ENCODE measurements at regions not wholly inside any gene's neighbourhood (a gene's known extent, or its start where the extent isn't known, plus 50 kb on each side); places are given as distances from the start of the nearest gene placed in this dataset.

DNA sequence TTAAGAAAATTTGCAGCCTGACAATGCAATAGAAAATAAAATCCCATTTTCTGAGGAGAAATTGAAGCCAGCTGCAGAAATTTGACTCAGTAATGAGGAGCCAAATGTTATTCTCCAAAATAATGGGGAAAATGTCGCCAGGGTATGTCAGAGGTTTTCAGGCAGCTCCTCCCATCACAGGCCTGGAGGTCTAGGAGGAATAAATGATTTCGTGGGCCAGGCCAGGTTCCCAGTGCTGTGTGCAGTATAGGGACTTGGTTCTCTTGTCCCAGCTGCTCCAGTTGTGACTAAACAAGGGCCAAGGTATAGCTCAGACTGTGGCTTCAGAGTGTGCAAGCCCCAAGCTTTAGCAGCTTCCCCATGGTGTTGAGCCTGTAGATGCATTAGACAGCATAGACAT, 1240.8 kb upstream of the ADGRB3 start:
- DNase-seq (ENCODE audit: low spot score) = no peak

DNA sequence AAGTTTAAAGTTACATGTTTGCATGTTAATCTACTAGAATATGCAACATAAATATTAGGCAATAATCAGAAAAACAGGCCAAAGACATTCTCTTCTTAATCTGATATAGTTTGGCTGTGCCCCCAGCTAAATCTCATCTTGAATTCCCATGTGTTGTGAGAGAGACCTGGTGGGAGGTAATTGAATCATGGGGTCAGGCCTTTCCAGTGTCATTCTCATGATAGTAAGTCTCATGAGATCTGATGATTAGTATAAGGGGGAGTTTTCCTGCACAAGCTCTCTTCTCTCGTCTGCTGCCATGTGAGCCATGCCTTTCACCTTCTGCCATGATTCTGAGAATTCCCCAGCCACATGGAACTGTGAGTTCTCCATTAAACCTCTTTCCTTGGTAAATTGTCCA, 1241.7 kb upstream of the ADGRB3 start:
- no peak for DNase-seq (ENCODE audit: low spot score)

DNA sequence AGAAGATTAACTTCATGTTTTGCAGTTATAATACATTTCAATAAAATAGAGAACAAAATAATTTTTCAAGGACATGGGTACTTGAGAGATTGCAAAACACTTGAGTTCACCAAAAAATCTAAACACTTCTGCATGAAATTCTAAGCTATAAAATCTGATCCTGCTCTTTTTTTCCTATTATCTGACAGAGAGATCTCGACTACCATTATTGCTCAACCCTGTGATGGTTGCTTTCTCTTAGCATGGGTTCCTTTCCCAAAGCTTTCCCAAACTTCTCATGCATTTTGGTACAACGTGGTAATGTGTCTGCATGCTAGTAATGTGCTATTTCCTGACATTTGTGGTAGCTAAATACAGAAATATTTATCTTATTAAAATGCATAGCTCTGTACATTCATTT, 1243.1 kb upstream of the ADGRB3 start:
- DNase-seq (ENCODE audit: low spot score) = no peak

DNA sequence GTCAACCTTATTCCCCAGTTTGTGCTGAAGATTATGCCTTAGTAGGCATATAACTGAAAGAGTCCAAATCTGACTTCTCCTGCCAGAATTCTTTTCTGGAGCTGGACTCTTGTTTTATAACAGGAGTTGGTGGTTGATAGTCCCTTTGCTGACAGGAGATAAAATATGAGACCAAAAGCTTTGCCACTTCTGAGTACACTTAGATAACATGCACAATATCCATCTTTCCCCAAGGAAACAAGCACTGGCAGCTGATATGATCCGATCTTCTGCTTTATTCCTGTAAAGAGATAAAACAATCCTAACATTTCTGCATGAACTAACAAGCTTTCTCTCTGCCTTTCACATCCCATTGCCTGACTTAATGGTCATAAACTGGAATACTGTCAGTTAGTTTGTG, 1265.4 kb upstream of the ADGRB3 start:
- no peak for DNase-seq (ENCODE audit: low spot score)

DNA sequence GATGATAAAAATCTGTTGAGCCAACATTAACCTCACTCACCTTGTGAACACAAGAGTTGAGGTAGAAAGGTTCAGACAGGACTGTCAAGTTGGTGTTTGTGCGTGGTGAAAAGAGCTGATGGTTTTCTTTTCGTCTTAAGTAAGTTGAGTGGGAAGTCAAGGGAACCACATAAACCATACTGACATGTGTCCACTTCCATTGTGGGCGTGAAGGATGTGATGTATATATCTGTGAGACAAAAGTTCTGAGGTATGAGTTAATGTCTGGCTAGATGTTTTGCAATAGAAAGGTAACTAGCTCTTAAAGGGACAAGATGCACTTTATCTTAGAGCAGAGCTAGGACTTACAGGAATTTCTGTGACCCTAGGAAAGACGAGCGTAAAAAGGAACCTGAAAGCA, 1272.1 kb upstream of the ADGRB3 start:
- DNase-seq (ENCODE audit: low spot score) = no peak

DNA sequence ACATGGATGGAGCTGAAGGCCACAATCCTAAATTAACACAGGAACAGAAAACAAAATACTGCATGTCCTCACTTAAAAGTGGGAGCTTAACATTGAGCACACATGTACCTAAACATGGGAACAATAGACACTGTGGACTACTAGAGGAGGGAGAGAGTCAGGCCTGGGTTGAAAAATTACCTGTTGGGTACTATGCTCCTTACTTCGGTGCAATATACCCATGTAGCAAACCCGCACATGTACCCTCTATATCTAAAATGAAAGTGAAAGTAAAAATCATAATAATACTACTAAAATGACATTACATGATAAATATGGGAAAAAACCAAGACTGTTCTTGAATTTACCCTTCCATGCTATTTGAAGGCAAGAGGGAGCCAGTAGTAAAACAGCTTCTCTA, 1273.8 kb upstream of the ADGRB3 start:
- no peak for DNase-seq (ENCODE audit: low spot score)

DNA sequence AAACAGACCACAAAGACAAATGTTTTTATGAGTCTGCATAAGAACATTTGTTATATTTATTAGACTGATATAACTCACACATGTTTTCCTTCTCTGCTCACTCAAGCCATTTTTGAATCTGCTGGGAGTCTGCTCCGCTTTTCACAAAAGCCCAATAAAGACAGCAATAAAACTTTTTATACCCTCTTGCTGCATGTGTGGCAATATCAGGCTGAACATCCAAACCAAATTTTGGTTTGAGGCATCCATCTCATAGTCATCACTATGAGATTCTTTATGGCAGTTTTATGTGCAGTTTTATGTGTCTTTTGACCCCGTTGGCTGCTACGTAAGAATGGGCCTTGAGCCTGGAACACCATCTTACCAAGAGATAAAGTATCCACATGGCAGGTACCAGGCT, 1276.8 kb upstream of the ADGRB3 start:
- DNase-seq (ENCODE audit: low spot score) = no peak

DNA sequence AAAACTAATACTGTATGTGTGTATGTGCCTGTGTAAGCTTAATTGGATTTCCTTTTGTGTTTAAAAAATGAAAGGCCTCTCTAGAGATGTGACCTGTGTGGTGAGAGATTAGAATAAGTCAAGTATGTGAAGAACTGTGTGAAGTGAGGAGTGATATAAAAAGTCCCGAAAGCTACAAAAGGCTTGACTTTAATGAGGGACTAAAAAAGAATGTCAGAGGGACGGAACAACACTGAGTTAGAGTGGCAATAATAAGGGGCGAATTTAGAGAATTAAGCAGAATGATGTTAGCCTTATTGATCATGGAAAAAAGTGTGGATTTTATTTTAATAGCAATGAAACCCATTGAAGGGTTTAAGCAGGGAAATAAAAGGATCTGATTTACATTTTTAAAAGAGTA, 1281.2 kb upstream of the ADGRB3 start:
- no peak for DNase-seq (ENCODE audit: low spot score)

DNA sequence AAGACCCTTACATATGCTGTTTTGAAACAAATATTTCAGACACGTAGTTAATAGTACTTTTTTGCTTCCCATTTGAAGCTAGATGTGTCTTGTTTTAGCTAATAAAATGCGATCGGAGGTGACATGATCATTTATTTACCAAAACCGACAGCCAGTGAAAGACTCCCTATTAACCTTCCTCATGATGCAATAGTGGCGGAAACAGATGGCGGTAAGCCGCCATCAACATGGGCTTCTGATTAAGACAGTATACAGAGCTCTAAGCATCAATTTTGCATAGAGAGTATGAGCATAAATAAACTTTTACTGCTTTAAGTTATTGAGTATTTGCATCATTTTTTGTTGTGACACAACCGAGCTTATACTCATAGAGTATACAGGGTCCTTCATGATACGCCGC, 1282.4 kb upstream of the ADGRB3 start:
- no peak for DNase-seq (ENCODE audit: low spot score)

DNA sequence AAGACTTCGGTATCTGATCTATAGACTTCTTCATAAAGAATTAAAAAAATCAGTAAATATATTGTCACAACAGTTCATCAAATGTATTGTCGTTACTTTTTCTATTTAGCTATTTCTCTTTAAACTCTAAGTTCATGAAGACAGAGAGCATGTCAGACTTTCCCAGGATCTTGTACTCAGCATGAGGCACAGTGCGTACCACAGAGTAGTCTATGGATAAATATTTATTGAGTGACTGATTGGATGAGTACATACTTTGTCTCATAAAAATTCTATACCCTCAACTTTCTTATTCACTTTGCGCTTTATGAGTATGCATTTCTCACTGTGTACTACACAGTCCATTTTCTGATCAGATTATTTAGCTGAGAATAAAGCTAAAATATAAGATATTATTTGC, 1284.4 kb upstream of the ADGRB3 start:
- no peak for DNase-seq (ENCODE audit: low spot score)

DNA sequence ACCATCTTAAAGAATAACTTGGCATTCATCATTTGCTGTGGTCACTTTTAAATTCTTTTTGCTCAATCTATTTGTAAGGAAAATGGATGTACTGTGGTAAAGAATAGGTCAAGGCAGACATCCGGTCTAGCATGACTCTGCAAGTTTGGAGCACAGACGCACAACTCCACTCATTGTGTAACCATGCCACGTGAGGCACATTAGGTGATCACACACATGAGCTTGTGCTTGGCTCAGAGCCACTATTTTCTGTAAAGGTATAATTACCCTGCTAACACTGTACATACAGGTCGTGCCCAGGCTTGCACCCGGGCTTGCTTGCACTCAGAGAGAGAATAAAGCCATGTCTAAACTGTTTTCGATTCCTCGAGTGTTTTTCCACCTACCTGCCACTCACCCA, 1289.1 kb upstream of the ADGRB3 start:
- DNase-seq (ENCODE audit: low spot score) = no peak

DNA sequence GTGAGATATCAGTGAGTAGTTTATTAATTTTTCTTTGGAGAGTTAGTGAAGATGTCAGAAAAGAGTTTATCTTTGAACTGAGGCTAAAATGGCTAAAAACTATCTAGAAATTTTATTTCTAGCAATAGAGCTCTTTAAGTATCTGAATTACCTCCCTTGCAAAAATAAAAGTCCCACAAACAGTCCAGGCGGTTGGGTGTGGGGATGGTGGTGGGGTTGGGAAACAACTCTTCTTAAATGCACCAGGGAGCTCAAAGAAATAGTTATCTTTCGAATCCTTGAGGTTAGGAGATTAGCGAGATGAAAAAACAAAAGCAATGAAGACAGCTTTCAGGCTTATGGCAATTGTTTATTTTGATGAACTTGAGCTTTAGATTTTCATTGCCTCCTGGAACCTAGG, 1299.1 kb upstream of the ADGRB3 start:
- no peak for DNase-seq (ENCODE audit: low spot score)

DNA sequence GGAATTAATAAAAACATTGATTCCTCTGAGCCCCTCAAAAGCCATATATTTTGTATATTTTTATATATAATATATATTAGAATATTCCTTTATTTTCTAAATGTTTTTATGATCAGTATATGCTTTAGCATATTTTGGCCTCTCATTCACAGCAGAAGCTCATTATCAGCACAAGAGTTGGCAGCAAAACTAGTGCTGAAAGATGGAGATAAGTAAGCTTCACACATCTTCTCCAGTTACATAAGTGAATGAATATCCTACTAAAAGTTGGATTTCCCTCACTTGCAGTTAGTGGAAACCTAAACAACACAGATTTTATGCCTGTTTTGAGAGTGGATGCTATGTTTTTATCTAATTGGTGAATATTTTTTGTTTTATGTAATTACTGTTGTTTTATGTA, 1303.8 kb upstream of the ADGRB3 start:
- DNase-seq (ENCODE audit: low spot score) = no peak

DNA sequence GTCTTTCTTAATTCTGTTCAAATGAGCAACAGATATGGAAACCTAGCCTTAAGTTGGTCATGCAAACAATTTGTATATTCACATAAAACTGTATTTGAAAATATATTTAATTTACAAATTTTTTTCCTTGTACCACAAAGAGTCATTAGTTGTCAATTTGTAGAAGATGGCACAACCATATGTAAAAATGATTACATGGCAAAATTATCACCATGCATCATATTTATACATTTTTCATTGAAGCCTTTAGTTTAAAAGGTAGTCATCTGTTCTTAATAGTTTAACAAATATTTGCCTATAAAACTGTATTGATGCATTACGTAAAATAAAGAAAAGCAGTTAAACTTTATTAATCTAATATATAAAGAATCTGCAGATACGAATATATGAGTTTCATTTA, 1306.8 kb upstream of the ADGRB3 start:
- no peak for DNase-seq (ENCODE audit: low spot score)

DNA sequence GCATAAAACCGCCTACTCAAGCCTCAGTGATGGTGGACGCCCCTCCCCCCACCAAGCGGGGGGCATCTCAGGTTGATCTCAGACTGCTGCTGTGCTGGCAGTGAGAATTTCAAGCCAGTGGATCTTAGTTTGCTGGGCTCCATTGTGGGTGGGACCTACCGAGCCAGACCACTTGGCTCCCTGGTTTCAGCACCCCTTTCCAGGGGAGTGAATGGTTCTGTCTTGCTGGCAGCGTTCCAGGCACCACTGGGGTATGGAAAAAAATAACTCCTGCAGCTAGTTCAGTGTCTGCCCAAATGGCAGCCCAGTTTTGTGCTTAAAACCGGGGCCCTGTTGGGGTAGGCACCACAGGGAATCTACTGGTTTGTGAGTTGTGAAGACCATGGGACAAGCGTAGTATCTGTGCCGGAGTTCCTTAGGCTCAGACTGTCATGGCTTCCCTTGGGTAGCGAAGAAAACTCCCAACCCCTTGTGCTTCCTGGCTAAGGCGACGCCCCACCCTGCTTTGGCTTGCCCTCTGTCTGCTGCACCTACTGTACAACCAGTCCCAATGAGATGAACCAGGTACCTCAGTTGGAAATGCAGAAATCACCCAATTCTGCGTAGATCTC, 1334.5 kb upstream of the ADGRB3 start:
- no peak for DNase-seq (ENCODE audit: low spot score)

DNA sequence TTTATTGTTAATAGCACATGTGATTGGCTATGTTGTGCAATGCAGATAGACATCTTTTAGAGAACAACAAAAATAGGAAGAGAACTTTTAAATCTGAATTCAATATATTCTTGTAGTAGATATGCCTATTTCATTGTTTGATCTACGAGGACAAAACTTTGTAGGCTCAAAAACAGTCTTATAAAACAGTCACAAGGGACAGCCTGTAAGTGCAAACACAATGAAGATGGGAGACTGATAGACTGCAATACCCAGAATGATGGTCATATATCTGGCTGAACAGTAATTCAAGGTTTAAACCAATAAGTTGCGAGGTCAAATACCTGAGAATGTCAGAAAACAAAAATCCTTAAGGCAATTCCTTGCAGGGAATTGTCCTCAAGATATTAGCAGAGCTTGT, 1342.9 kb upstream of the ADGRB3 start:
- no peak for DNase-seq (ENCODE audit: low spot score)

DNA sequence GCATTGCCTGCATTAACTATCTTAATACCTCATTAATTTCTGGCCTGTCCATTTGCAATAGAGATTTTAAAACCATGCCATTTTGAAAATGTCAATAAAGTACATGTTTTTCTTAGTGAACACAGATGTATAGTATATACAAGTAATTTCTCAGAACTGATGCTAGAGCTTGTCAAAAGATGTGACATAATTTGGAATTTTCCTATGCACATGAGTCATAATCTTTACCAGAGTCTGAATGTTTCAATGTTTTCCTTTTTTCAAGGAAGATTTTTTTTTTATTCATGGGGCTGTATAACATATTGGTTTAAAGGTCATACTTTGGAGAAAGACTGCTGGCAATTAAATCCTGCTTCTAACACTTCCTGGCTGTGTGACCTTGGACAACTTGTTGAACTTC, 1347.5 kb upstream of the ADGRB3 start:
- no peak for DNase-seq (ENCODE audit: low spot score)

DNA sequence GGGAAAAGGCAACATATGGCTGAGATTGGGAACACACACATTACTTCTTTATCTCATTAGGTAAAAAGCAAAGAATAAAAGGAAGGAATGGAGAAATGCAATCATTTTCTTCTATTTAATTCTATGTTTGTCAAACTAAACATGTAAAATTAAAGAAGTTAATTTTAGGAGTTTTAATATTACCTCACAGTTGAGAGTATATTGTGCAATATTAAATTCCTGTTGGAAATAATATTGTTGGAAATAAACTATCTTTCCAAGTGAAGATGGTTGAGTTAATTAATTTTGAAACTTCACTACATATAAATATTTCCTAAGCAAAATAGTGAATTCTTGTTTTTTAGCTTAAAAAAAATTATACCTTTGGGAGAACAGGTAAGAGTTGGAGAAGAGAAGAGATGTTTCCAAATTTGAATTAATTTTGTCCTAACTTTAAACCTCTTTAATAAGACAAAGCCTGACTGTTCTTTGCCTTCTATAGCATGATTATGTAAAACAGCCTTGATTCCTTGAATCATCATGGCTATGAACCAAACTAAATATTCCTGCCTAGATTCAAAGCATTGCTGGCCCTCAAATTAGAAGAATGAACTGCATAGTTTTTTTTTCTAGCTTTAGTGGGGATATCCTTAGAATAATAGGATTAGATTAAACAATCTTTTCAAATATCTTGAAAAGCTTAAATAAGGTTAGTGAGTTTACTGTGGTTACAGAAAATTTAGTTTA, 1349.1 kb upstream of the ADGRB3 start:
- DNase-seq (ENCODE audit: low spot score) = no peak

DNA sequence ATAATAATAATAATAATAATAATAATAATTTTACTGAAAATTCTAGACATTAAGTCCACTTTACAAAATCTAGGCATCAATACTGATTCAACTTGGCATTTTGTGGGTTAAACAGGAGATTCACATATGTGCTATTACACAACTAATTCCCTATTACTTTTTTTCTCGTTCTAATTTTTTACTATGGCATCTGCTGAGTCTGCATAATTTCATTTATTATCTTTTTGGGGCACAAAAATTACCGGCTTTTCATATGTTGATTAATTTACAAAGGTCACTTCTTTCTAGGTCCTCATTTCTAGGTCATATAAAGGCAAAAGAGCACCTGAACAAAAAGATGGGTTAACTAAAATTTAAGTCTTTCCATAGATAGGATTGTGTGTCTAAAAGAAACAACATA, 1357.8 kb upstream of the ADGRB3 start:
- no peak for DNase-seq (ENCODE audit: low spot score)

DNA sequence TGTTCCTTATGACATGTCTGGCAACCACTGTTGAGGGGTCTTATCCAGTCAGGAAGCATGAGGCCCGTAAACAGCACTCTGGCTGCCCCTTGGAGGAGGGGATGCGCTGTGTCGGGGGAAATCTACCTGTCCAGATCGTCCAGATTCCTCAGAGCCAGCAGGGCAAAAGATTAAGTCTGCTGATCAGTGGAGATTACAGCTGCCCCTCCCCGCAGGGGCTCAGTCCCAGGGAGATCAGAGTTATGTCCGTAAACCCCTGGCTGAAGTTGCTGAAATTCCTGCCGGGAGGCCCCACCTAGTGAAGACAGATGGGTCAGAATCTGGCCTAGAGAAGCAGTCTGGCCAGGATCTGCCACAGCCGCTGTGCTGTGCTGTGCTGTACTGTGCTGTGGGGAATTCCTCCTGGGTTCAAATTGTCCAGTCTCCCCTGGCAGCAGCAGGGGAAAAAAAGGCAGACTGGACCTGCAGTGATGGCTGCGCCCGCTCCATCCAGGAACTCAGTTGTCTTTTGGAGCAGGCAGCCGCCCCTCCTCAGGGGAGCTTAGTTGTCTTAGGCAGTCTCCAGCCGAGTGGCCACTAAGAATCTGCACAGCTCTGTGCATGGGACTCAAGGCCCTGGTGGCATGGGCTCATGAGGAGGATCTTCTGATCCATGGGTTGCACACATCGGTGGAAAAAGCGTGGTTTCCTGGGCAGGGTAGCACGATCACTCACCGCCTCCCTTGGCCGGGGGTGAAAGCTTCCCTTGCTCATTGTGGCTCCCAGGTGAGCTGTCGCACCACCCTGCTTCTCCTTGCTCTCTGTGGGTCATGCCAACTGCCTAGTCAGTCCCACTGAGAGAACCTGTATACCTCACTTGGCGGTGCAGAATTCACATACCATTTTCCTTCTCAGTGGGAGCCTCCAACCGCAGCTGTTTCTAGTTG, 1368.8 kb upstream of the ADGRB3 start:
- no peak for DNase-seq (ENCODE audit: low spot score)

DNA sequence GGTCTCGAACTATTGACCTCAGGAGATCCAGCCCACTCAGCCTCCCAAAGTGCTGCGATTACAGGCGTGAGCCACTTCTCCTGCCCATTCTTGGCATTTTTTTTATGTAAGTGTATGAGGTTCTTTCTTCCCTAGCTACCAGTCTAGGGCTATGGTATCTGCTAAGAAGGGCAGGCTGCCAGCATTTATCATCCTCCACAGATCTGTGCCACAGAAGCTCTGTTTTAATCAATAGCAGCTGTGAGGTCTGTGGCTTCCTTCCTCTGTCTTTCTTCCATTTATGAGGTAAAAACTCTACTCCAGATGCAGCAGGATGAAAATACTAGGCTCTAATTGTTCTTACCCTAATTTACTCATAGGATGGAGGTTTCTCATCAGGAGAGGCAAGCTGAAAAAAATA, 1382.4 kb upstream of the ADGRB3 start:
- DNase-seq (ENCODE audit: low spot score) = no peak

DNA sequence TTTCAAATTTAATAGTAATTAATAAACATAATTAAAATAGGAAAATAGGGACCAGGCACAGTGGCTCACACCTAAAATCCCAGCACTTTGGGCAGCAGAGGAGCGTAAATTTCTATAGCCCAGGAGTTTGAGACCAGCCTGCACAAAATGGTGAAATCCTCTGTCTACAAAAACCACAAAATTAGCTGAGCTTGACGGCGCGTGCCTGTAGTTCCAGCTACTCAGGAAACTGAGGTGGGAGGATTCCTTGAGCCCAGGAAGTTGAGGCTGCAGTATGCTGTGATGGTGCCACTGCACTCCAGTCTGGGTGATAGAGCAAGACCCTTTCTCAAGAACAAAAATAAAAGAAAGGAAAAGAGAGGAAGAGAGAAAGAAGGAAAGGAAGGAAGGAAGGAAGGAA, 1387.0 kb upstream of the ADGRB3 start:
- DNase-seq (ENCODE audit: low spot score) = no peak

DNA sequence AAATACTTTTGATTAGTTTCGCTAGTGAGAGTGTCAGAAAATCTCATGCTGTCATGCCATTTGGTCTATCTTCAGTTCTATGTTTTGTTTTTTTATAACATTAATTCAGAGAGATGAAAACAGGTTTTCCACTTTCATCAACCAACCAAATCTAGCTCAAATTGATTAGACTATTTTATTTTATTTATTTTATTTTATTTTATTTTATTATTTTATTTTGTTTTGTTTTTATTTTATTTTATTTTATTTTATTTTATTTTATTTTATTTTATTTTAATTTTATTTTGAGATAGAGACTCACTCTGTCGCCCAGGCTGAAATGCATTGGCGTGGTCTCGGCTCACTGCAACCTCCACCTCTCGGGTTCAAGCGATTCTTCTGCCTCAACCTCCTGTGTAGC, 1391.0 kb upstream of the ADGRB3 start:
- DNase-seq (ENCODE audit: low spot score) = no peak

Data from HT-29 (cell line).